ENCODE measurements at regions not wholly inside any gene's neighbourhood (a gene's known extent, or its start where the extent isn't known, plus 50 kb on each side); places are given as distances from the start of the nearest gene placed in this dataset.
"Not testable (repeated sequence)": the region's sequence is repeated elsewhere in the genome, so short reads cannot be mapped to it uniquely, and the experiment has no call there.

GRCh38 chrX:69060631-69061408 lies 104.4 kb downstream of the PJA1 start:
- peak; percentile 17 for DNase-seq

- DNase-seq, result no peak
Observed at GRCh38 chrX:69055193-69055592, 110.1 kb downstream of the PJA1 start.

GRCh38 chrX:69054497-69054896 lies 110.8 kb downstream of the PJA1 start:
- DNase-seq, result not testable (repeated sequence)

GRCh38 chrX:69051901-69052300 lies 113.4 kb downstream of the PJA1 start:
- DNase-seq, result no peak

GRCh38 chrX:69050051-69050765 lies 115.0 kb downstream of the PJA1 start:
- no peak for DNase-seq

- DNase-seq, result no peak
Observed at GRCh38 chrX:69046996-69047490, 118.2 kb downstream of the PJA1 start.

- no peak for DNase-seq
Observed at GRCh38 chrX:69045616-69046345, 119.5 kb downstream of the PJA1 start.

- no peak for DNase-seq
Observed at GRCh38 chrX:69038816-69039215, 126.4 kb downstream of the PJA1 start.

- no peak for DNase-seq
Observed at GRCh38 chrX:69038188-69038587, 127.1 kb downstream of the PJA1 start.

GRCh38 chrX:69037786-69038185 lies 127.5 kb downstream of the PJA1 start:
- DNase-seq, result no peak

- no peak for DNase-seq
Observed at GRCh38 chrX:69036674-69037573, 128.3 kb downstream of the PJA1 start.

- no peak for DNase-seq
Observed at GRCh38 chrX:69034451-69034850, 130.8 kb downstream of the PJA1 start.

GRCh38 chrX:69033936-69034335 lies 131.3 kb downstream of the PJA1 start:
- DNase-seq, result no peak

GRCh38 chrX:69032601-69033000 lies 132.7 kb downstream of the PJA1 start:
- no peak for DNase-seq

- DNase-seq, result no peak
Observed at GRCh38 chrX:69031971-69032391, 133.3 kb downstream of the PJA1 start.

- no peak for DNase-seq
Observed at GRCh38 chrX:69031181-69031580, 134.1 kb downstream of the PJA1 start.

- DNase-seq, result no peak
Observed at GRCh38 chrX:69029771-69030170, 135.5 kb downstream of the PJA1 start.

GRCh38 chrX:69028761-69029120 lies 136.5 kb downstream of the PJA1 start:
- no peak for DNase-seq

- DNase-seq, result no peak
Observed at GRCh38 chrX:69028006-69028760, 137.1 kb downstream of the PJA1 start.

GRCh38 chrX:69027181-69028005 lies 137.9 kb downstream of the PJA1 start:
- peak; percentile 68 for DNase-seq

- DNase-seq, result peak; percentile 44
Observed at GRCh38 chrX:69025802-69026301, 139.4 kb downstream of the PJA1 start.

Data from fibroblast of skin of right quadriceps (primary cell).